ENCODE measurements at regions not wholly inside any gene's neighbourhood (a gene's known extent, or its start where the extent isn't known, plus 50 kb on each side); places are given as distances from the start of the nearest gene placed in this dataset.

DNA sequence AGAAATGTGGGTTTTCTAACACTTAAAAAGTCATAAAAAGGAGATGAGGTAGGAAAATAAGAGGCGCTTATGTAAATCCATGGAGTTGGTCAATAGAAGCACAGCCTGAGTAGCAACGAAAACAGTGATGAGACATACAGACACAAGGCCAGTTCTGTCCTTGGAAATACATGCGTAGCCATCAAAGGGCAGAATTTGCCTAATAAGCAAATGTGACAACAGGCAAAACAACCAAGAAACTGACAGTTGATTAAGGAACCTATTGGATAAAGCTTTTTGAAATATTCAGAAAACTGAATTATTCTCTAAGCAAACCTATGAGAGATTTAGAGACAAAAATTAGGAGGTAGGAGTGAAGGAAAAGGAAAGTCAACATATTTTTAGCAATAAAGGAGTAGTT is 586.3 kb downstream of the PLCL1 start:
- TF ChIP-seq, protein P1, sequence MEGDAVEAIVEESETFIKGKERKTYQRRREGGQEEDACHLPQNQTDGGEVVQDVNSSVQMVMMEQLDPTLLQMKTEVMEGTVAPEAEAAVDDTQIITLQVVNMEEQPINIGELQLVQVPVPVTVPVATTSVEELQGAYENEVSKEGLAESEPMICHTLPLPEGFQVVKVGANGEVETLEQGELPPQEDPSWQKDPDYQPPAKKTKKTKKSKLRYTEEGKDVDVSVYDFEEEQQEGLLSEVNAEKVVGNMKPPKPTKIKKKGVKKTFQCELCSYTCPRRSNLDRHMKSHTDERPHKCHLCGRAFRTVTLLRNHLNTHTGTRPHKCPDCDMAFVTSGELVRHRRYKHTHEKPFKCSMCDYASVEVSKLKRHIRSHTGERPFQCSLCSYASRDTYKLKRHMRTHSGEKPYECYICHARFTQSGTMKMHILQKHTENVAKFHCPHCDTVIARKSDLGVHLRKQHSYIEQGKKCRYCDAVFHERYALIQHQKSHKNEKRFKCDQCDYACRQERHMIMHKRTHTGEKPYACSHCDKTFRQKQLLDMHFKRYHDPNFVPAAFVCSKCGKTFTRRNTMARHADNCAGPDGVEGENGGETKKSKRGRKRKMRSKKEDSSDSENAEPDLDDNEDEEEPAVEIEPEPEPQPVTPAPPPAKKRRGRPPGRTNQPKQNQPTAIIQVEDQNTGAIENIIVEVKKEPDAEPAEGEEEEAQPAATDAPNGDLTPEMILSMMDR (IDR thresholded peaks at IDR 0.05; ENCODE audit: poor library complexity) = no peak
- TF ChIP-seq EZH2 (IDR thresholded peaks at IDR 0.05; ENCODE audit: borderline replicate concordance) = no peak
- no peak for TF ChIP-seq EZH2phosphoT487 (IDR thresholded peaks at IDR 0.05; ENCODE audit: low read depth, severe bottlenecking, unreplicated experiment)

All from hepatocyte (in vitro differentiated cells).